Caco-2 (cell line): ENCODE measurements at regions not wholly inside any gene's neighbourhood (a gene's known extent, or its start where the extent isn't known, plus 50 kb on each side); places are given as distances from the start of the nearest gene placed in this dataset.

Source experiments
- BruUV-seq: library from RNA; stranded (reverse); fragments of 400-500 nt; replicated peaks from 2 replicates; lab custom pipeline; 2021; lab: Mats Ljungman, UMichigan
- CTCF ChIA-PET: fragments of 300-600 bp; sonication (Branson Sonifier 250); formaldehyde crosslinking; loops from one replicate; lab custom pipeline; 2022; ENCODE audit warnings: antibody characterized with exemption; lab: Charles Lee
- POLR2A ChIA-PET: fragments of 300-600 bp; sonication (Branson Sonifier 250); formaldehyde crosslinking; loops from one replicate; lab custom pipeline; 2022; ENCODE audit warnings: antibody characterized with exemption; lab: Charles Lee
- DNase-seq, 2 experiments: peaks; one replicate each; pipeline versions ENCODE4 v3.0.0 to v3.0.0-alpha.2; 2020 to 2022
- H3K27me3 ChIP-seq: replicated peaks from 2 replicates; pipeline ENCODE4 v1.6.0; 2011; ENCODE audit warnings: low read length; ENCODE audit not compliant: control insufficient read depth, insufficient read depth
- H3K36me3 ChIP-seq: 2 replicates; pipeline ENCODE4 v1.5.1; 2011; ENCODE audit warnings: low read length; ENCODE audit not compliant: control insufficient read depth, insufficient read depth
- H3K4me1 ChIP-seq: fragments of 250-450 bp; sonication (Bioruptor Pico); 2 replicates; pipeline ENCODE4 v1.5.1; 2020; ENCODE audit warnings: mild to moderate bottlenecking
- H3K4me3 ChIP-seq: 2 replicates; pipeline ENCODE4 v1.5.1; 2011; ENCODE audit warnings: low read depth, mild to moderate bottlenecking, control low read depth, low read length
- H3K9me3 ChIP-seq: fragments of 250-450 bp; sonication (Bioruptor Pico); 2 replicates; pipeline ENCODE4 v1.5.1; 2020; ENCODE audit warnings: mild to moderate bottlenecking, moderate library complexity
- H3K27ac Mint-ChIP-seq: one replicate; pipeline ENCODE4 v1.8.0; 2022; ENCODE audit warnings: mixed read lengths; ENCODE audit not compliant: unreplicated experiment
- H3K27me3 Mint-ChIP-seq: one replicate; pipeline ENCODE4 v1.8.0; 2022; ENCODE audit warnings: mixed read lengths; ENCODE audit not compliant: insufficient read depth, unreplicated experiment
- H3K36me3 Mint-ChIP-seq: one replicate; pipeline ENCODE4 v1.8.0; 2022; ENCODE audit warnings: mild to moderate bottlenecking, mixed read lengths; ENCODE audit not compliant: insufficient read depth, unreplicated experiment
- H3K4me1 Mint-ChIP-seq: one replicate; pipeline ENCODE4 v1.8.0; 2022; ENCODE audit warnings: low read depth, mixed read lengths; ENCODE audit not compliant: unreplicated experiment
- H3K4me3 Mint-ChIP-seq: one replicate; pipeline ENCODE4 v1.8.0; 2022; ENCODE audit warnings: mild to moderate bottlenecking, moderate library complexity, mixed read lengths; ENCODE audit not compliant: unreplicated experiment
- H3K9me3 Mint-ChIP-seq: one replicate; pipeline ENCODE4 v1.8.0; 2022; ENCODE audit warnings: mixed read lengths; ENCODE audit not compliant: unreplicated experiment
- CTCF ChIP-seq, 2 experiments: fragments of 200-600 bp in 1 of 2; IDR thresholded peaks; 1 replicate in 1 of 2; 2 replicates in 1 of 2; pipeline versions ENCODE4 v1.5.1 to v1.8.0; 2011 to 2022; ENCODE audit warnings: antibody characterized with exemption in 1 of 2, control low read depth in 1 of 2, inconsistent platforms in 1 of 2, low read depth in 1 of 2, low read length in 1 of 2, mild to moderate bottlenecking in 1 of 2, moderate library complexity in 1 of 2; ENCODE audit not compliant: insufficient read depth in 1 of 2, severe bottlenecking in 1 of 2, unreplicated experiment in 1 of 2
- intact Hi-C: fragments of 100-400 bp; cut with micrococcal nuclease; formaldehyde crosslinking; loops from one replicate; pipeline ENCODE4 v1.10.0; 2022; ENCODE audit not compliant: unreplicated experiment

GRCh38 chr1:90561911-90562310, 155.2 kb downstream of the BARHL2 start:
- intact Hi-C loops, result no loop called here
- Mint-ChIP-seq H3K4me1 (no peaks in the 10 kb centered on the region), H3K27ac (no peak overlapping the region), H3K36me3 (no peaks in the 10 kb centered on the region), H3K27me3 (peaks cover 10% of the 10 kb centered on the region), H3K4me3 (no peak overlapping the region), H3K9me3 (no peaks in the 10 kb centered on the region)
- H3K4me1 ChIP-seq, result no peaks in the 10 kb centered on the region
- BruUV-seq, result no TSS peak
- no peak overlapping the region for H3K4me3 ChIP-seq
- no peaks in the 10 kb centered on the region for H3K27me3 ChIP-seq
- TF ChIP-seq CTCF (IDR thresholded peaks at IDR 0.05; ENCODE audit: insufficient read depth in 1 of 2, low read depth in 1 of 2, low read length in 1 of 2, severe bottlenecking in 1 of 2, unreplicated experiment in 1 of 2), result no peak
- ChIA-PET CTCF (no interaction called here), POLR2A (no interaction called here)
- H3K36me3 ChIP-seq, result no peaks in the 10 kb centered on the region
- no peak for DNase-seq
- H3K9me3 ChIP-seq, result no peaks in the 10 kb centered on the region

GRCh38 chr1:90561103-90561783, 155.9 kb downstream of the BARHL2 start:
- no TSS peak for BruUV-seq
- TF ChIP-seq CTCF (IDR thresholded peaks at IDR 0.05; ENCODE audit: insufficient read depth in 1 of 2, low read depth in 1 of 2, low read length in 1 of 2, severe bottlenecking in 1 of 2, unreplicated experiment in 1 of 2), result no peak
- intact Hi-C loops, result no loop called here
- no peak for DNase-seq
- no peaks in the 10 kb centered on the region for H3K9me3 Mint-ChIP-seq
- Histone ChIP-seq H3K27me3 (no peaks in the 10 kb centered on the region), H3K9me3 (no peaks in the 10 kb centered on the region), H3K4me1 (no peaks in the 10 kb centered on the region), H3K4me3 (no peak overlapping the region), H3K36me3 (no peaks in the 10 kb centered on the region)
- no peak overlapping the region for H3K27ac Mint-ChIP-seq
- no peaks in the 10 kb centered on the region for H3K36me3 Mint-ChIP-seq
- H3K27me3 Mint-ChIP-seq, result peaks cover 10% of the 10 kb centered on the region
- no peak overlapping the region for H3K4me3 Mint-ChIP-seq
- CTCF ChIA-PET, result no interaction called here
- no peaks in the 10 kb centered on the region for H3K4me1 Mint-ChIP-seq
- POLR2A ChIA-PET, result no interaction called here

- Histone ChIP-seq H3K27me3 (no peaks in the 10 kb centered on the region), H3K9me3 (no peaks in the 10 kb centered on the region), H3K4me3 (no peak overlapping the region), H3K36me3 (no peaks in the 10 kb centered on the region), H3K4me1 (no peaks in the 10 kb centered on the region)
- DNase-seq, result no peak
- Mint-ChIP-seq H3K36me3 (no peaks in the 10 kb centered on the region), H3K4me3 (no peak overlapping the region), H3K27ac (no peak overlapping the region), H3K9me3 (no peaks in the 10 kb centered on the region), H3K27me3 (peaks cover 8% of the 10 kb centered on the region), H3K4me1 (no peaks in the 10 kb centered on the region)
- intact Hi-C loops, result no loop called here
- ChIA-PET CTCF (no interaction called here), POLR2A (no interaction called here)
- no TSS peak for BruUV-seq
- no peak for TF ChIP-seq CTCF (IDR thresholded peaks at IDR 0.05; ENCODE audit: insufficient read depth in 1 of 2, low read depth in 1 of 2, low read length in 1 of 2, severe bottlenecking in 1 of 2, unreplicated experiment in 1 of 2)
Observed at GRCh38 chr1:90558754-90559378, 158.2 kb downstream of the BARHL2 start.
